ENCODE measurements at regions not wholly inside any gene's neighbourhood (a gene's known extent, or its start where the extent isn't known, plus 50 kb on each side); places are given as distances from the start of the nearest gene placed in this dataset.
"Not testable (repeated sequence)": the region's sequence is repeated elsewhere in the genome, so short reads cannot be mapped to it uniquely, and the experiment has no call there.

DNA sequence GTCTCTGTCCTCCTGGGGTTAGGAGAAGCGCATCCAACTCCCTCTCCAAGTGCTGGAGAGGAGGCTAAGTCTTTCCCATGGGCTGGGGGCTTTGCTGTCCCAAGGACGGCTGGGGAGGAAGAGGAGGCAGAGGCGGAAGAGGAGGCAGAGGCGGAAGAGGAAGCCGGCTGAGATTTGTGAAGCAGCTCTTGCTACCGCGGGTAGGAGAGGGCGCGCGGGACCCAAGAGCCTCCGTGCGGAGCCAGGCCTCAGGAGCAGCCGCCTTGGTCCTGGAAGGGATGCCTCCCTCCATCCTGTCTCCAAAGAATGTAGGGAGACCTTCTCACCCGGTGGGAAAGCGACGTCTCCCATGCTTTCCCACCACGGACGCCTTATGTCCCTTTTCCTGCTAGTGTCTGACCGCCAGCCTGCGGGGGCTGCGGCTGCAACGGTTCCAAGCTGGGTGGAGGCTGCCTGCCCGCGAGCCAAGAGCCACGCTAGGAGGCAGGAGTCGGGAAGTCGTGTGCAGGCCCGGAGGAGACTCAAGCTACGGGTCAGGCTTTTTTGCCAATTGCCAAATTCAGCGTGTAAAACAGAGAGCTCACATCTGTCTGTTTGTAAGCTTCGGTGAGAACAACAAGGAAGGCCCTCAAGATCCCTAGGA, 320.3 kb downstream of the FAM72C start:
- Histone ChIP-seq H3F3A (ENCODE audit: insufficient read depth, low read length, poor library complexity, severe bottlenecking) (no peaks in the 10 kb centered on the region), H3K9ac (ENCODE audit: low read length) (no peak overlapping the region), H3K4me2 (ENCODE audit: low read length) (no peak overlapping the region), H2AFZ (ENCODE audit: low read depth, low read length) (no peak overlapping the region), H3K9me2 (ENCODE audit: insufficient read depth, low read length) (no peaks in the 10 kb centered on the region), H4K20me1 (ENCODE audit: insufficient read depth) (no peaks in the 10 kb centered on the region), H3K4me3 (ENCODE audit: low read length) (no peak overlapping the region), H3K27me3 (ENCODE audit: insufficient read depth, low read depth, low read length) (no peaks in the 10 kb centered on the region), H3K79me2 (replicated peaks; ENCODE audit: insufficient read depth, low read length) (no peaks in the 10 kb centered on the region), H3K36me3 (ENCODE audit: insufficient read depth, low read length) (no peaks in the 10 kb centered on the region), H3K27ac (ENCODE audit: low read length) (no peak overlapping the region), H3K9me3 (ENCODE audit: low read length) (no peaks in the 10 kb centered on the region)
- TF ChIP-seq, protein P1, sequence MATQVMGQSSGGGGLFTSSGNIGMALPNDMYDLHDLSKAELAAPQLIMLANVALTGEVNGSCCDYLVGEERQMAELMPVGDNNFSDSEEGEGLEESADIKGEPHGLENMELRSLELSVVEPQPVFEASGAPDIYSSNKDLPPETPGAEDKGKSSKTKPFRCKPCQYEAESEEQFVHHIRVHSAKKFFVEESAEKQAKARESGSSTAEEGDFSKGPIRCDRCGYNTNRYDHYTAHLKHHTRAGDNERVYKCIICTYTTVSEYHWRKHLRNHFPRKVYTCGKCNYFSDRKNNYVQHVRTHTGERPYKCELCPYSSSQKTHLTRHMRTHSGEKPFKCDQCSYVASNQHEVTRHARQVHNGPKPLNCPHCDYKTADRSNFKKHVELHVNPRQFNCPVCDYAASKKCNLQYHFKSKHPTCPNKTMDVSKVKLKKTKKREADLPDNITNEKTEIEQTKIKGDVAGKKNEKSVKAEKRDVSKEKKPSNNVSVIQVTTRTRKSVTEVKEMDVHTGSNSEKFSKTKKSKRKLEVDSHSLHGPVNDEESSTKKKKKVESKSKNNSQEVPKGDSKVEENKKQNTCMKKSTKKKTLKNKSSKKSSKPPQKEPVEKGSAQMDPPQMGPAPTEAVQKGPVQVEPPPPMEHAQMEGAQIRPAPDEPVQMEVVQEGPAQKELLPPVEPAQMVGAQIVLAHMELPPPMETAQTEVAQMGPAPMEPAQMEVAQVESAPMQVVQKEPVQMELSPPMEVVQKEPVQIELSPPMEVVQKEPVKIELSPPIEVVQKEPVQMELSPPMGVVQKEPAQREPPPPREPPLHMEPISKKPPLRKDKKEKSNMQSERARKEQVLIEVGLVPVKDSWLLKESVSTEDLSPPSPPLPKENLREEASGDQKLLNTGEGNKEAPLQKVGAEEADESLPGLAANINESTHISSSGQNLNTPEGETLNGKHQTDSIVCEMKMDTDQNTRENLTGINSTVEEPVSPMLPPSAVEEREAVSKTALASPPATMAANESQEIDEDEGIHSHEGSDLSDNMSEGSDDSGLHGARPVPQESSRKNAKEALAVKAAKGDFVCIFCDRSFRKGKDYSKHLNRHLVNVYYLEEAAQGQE (IDR thresholded peaks at IDR 0.05; ENCODE audit: borderline replicate concordance), result no peak
- no peak for TF ChIP-seq MXI1 (conservative IDR thresholded peaks at IDR 0.05; ENCODE audit: poor library complexity, severe bottlenecking)
- TF ChIP-seq EP300 (conservative IDR thresholded peaks at IDR 0.05; ENCODE audit: poor library complexity, severe bottlenecking), result no peak
- TF ChIP-seq TAF1 (IDR thresholded peaks at IDR 0.05; ENCODE audit: low read depth), result no peak
- no peak for TF ChIP-seq POLR2AphosphoS5 (IDR thresholded peaks at IDR 0.05)
- TF ChIP-seq EZH2 (IDR thresholded peaks at IDR 0.05; ENCODE audit: borderline replicate concordance, insufficient read depth, low read length, poor library complexity, severe bottlenecking), result no peak
- no peak for TF ChIP-seq RAD21 (conservative IDR thresholded peaks at IDR 0.05)
- TF ChIP-seq CTCF (IDR thresholded peaks at IDR 0.05; ENCODE audit: poor library complexity, severe bottlenecking), result no peak
- TF ChIP-seq SMC3 (conservative IDR thresholded peaks at IDR 0.05; ENCODE audit: poor library complexity), result no peak

DNA sequence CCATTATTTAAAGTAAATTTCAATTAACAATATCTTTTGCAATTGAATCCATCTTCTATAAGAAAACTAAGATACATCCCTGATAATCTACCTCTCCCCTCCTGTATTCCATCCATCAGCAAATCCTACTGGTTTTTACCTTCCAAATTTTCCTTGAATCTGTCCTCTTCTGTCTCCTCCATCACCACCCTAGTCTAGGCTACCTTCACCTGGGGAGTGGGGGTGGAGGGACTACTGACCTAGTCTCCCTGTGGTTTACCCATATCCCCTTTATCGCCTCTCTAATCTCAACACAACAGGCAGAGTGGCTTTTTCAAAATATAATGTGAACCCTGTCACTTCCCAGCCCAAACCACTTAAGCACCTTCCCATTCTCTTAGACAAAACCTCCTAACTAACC, 327.8 kb downstream of the FAM72C start:
- not testable (repeated sequence) for H3K4me2 ChIP-seq (ENCODE audit: low read length); H4K20me1 ChIP-seq (ENCODE audit: insufficient read depth); H3F3A ChIP-seq (ENCODE audit: insufficient read depth, low read length, poor library complexity, severe bottlenecking); H3K9me2 ChIP-seq (ENCODE audit: insufficient read depth, low read length); H3K79me2 ChIP-seq (replicated peaks; ENCODE audit: insufficient read depth, low read length); H3K27me3 ChIP-seq (ENCODE audit: insufficient read depth, low read depth, low read length); H3K36me3 ChIP-seq (ENCODE audit: insufficient read depth, low read length); H3K27ac ChIP-seq (ENCODE audit: low read length); H3K4me3 ChIP-seq (ENCODE audit: low read length); H3K9ac ChIP-seq (ENCODE audit: low read length); H3K9me3 ChIP-seq (ENCODE audit: low read length); H2AFZ ChIP-seq (ENCODE audit: low read depth, low read length)

All from neural cell (in vitro differentiated cells).